CD14-positive monocyte (primary cell): ENCODE measurements at regions not wholly inside any gene's neighbourhood (a gene's known extent, or its start where the extent isn't known, plus 50 kb on each side); places are given as distances from the start of the nearest gene placed in this dataset.
A peak's percentile ranks its signal among the peaks of the same experiment; 100 is the strongest.

Experiments used
- DNase-seq, 3 donors: peaks; one replicate each; pipeline ENCODE4 v3.0.0-alpha.2; 2011 to 2022
- H2AFZ ChIP-seq: 2 replicates; pipeline ENCODE4 v1.6.0; 2012; ENCODE audit warnings: mild to moderate bottlenecking, low read depth, low read length, inconsistent platforms; ENCODE audit not compliant: insufficient read depth, poor library complexity, severe bottlenecking
- H3K27ac ChIP-seq, 2 donors: 1 replicate in 1 of 2; 2 replicates in 1 of 2; pipeline ENCODE4 v1.5.1; 2012 to 2013; ENCODE audit warnings: low read length in 2 of 2, control low read depth in 1 of 2, inconsistent platforms in 1 of 2, low read depth in 1 of 2, mild to moderate bottlenecking in 1 of 2
- H3K27me3 ChIP-seq, 2 donors: one replicate each; pipeline versions ENCODE4 v1.6.0 to v1.6.1; 2011 to 2013; ENCODE audit warnings: low read length in 2 of 2; ENCODE audit not compliant: control insufficient read depth in 2 of 2, insufficient read depth in 2 of 2
- H3K36me3 ChIP-seq, 2 donors: replicated peaks in 1 of 2; 1 replicate in 1 of 2; 2 replicates in 1 of 2; pipeline versions ENCODE4 v1.5.1 to v1.6.1; 2012 to 2013; ENCODE audit warnings: low read length in 2 of 2, control low read depth in 1 of 2, inconsistent platforms in 1 of 2, mild to moderate bottlenecking in 1 of 2; ENCODE audit not compliant: insufficient read depth in 2 of 2, control insufficient read depth in 1 of 2
- H3K4me1 ChIP-seq, 2 donors: 1 replicate in 1 of 2; 2 replicates in 1 of 2; pipeline versions ENCODE4 v1.5.1 to v1.6.1; 2012 to 2013; ENCODE audit warnings: low read length in 2 of 2, control low read depth in 1 of 2, inconsistent platforms in 1 of 2, mild to moderate bottlenecking in 1 of 2, moderate library complexity in 1 of 2; ENCODE audit not compliant: insufficient read depth in 2 of 2, control insufficient read depth in 1 of 2
- H3K4me2 ChIP-seq: replicated peaks from 2 replicates; pipeline ENCODE3; 2012; ENCODE audit warnings: low read length, moderate library complexity, mild to moderate bottlenecking; ENCODE audit not compliant: poor library complexity, severe bottlenecking; ENCODE audit errors: extremely low read depth
- H3K4me3 ChIP-seq, 3 experiments: fragments of 200-600 bp in 1 of 3; sonication (generic) in 1 of 3; replicated peaks in 1 of 3; 1 replicate in 2 of 3; 2 replicates in 1 of 3; pipeline ENCODE4 v1.5.1; 2011 to 2013; ENCODE audit warnings: low read length in 3 of 3, mild to moderate bottlenecking in 3 of 3, control low read depth in 2 of 3, low read depth in 2 of 3, inconsistent platforms in 1 of 3, moderate library complexity in 1 of 3
- H3K79me2 ChIP-seq: 2 replicates; pipeline ENCODE4 v1.6.0; 2012; ENCODE audit warnings: mild to moderate bottlenecking, control low read depth, inconsistent platforms, low read length, moderate library complexity; ENCODE audit not compliant: insufficient read depth
- H3K9ac ChIP-seq: 2 replicates; pipeline ENCODE4 v1.6.0; 2017; ENCODE audit warnings: low read length, mild to moderate bottlenecking; ENCODE audit not compliant: insufficient read depth, poor library complexity, severe bottlenecking
- H3K9me3 ChIP-seq, 2 donors: replicated peaks in 1 of 2; 1 replicate in 1 of 2; 2 replicates in 1 of 2; pipeline versions ENCODE4 v1.5.1 to v1.6.1; 2012 to 2013; ENCODE audit warnings: low read length in 2 of 2, control low read depth in 1 of 2; ENCODE audit not compliant: control insufficient read depth in 1 of 2, insufficient read depth in 1 of 2
- H4K20me1 ChIP-seq: 2 replicates; pipeline ENCODE4 v1.6.0; 2012; ENCODE audit warnings: mild to moderate bottlenecking, low read length, control low read depth, moderate library complexity; ENCODE audit not compliant: insufficient read depth
- H3K27ac Mint-ChIP-seq, 7 donors: one replicate each; pipeline ENCODE4 v1.8.0; 2020; ENCODE audit warnings: mild to moderate bottlenecking in 7 of 7, mixed read lengths in 7 of 7, moderate library complexity in 6 of 7, inconsistent platforms in 2 of 7
- H3K27me3 Mint-ChIP-seq, 3 donors: one replicate each; pipeline ENCODE4 v1.8.0; 2021 to 2022; ENCODE audit warnings: low read depth in 3 of 3, mild to moderate bottlenecking in 3 of 3, mixed read lengths in 3 of 3, moderate library complexity in 3 of 3, inconsistent platforms in 1 of 3
- H3K36me3 Mint-ChIP-seq, 2 donors: one replicate each; pipeline ENCODE4 v1.8.0; 2020; ENCODE audit warnings: mixed read lengths in 2 of 2, inconsistent platforms in 1 of 2, mild to moderate bottlenecking in 1 of 2
- H3K4me1 Mint-ChIP-seq: one replicate; pipeline ENCODE4 v1.8.0; 2020; ENCODE audit warnings: mild to moderate bottlenecking, mixed read lengths
- H3K4me3 Mint-ChIP-seq, 2 donors: one replicate each; pipeline ENCODE4 v1.8.0; 2020; ENCODE audit warnings: mild to moderate bottlenecking in 2 of 2, mixed read lengths in 2 of 2, moderate library complexity in 1 of 2
- H3K9me3 Mint-ChIP-seq, 7 donors: one replicate each; pipeline ENCODE4 v1.8.0; 2020 to 2022; ENCODE audit warnings: mixed read lengths in 7 of 7, mild to moderate bottlenecking in 6 of 7, moderate library complexity in 6 of 7, inconsistent platforms in 2 of 7
- CTCF ChIP-seq: fragments of 200-600 bp; IDR thresholded peaks from one replicate; pipeline ENCODE4 v1.8.0; 2022; ENCODE audit warnings: antibody characterized with exemption, mild to moderate bottlenecking
- WGBS: methylation state at CpG from one replicate; pipeline ENCODE4 v1.1.5; 2013; ENCODE audit warnings: missing lambda C conversion rate; ENCODE audit not compliant: insufficient coverage; 5-methylcytosine and 5-hydroxymethylcytosine counted together
- intact Hi-C, 2 donors: fragments of 100-400 bp; cut with micrococcal nuclease; formaldehyde crosslinking; loops; one replicate each; pipeline versions ENCODE4 v1.15.0 to v1.15.1; 2023

DNA sequence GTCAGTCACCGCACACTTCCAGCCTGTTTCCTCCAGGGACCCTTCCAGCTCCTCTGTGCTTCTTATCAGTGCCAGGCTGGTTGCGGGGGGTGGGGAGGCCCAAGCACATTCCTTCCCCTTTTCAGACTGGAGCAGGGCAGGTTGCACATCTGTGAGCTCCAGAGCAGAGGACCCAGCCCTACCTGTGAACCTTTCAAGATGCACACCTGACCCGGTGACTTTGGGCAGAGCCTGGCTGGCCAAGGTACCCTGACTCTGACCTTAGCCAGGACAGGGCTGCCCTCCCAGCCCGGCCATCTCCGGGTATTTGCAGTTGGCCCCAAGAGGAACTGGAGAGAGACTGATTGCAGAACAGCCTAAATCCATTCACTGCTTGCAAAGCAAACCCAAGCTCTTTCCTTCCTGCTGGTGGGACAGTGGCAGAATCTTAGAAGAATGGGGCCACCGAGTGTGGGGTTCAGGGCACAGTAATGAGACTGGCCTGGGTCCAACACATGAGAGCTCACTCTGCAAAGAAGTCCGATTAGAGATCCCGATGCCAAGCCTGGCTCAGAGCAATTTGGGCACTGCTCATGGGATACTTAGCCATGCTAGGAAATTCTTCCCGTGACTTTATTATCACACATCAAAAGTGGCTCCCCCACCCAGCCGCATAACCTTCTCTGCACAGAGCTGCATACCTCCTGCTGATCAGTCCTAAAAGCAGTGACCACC is 64.7 kb upstream of the CCND1 start:
- 0% methylated on average over 6 of the region's 10 CpGs for WGBS
- H3K9ac ChIP-seq = peak overlapping the region; percentile 4
- no peaks in the 10 kb centered on the region for H4K20me1 ChIP-seq
- DNase-seq = peak in 2 of 3 donors; percentile 2 to 21
- peak overlapping the region; percentile 9 to 55 for H3K4me3 Mint-ChIP-seq
- H3K4me1 ChIP-seq = peaks cover 12 to 13% of the 10 kb centered on the region in 2 donors
- no peaks in the 10 kb centered on the region for H3K36me3 ChIP-seq
- H3K4me1 Mint-ChIP-seq = peaks cover 17% of the 10 kb centered on the region
- no peaks in the 10 kb centered on the region for H3K79me2 ChIP-seq
- peak overlapping the region; percentile 31 for H3K4me2 ChIP-seq
- intact Hi-C loops = no loop called here
- peaks cover 0 to 3% (median 0%) of the 10 kb centered on the region in 7 donors for H3K9me3 Mint-ChIP-seq
- H3K27ac ChIP-seq = no peak overlapping the region
- H3K9me3 ChIP-seq = no peaks in the 10 kb centered on the region
- TF ChIP-seq CTCF = no peak
- H3K27ac Mint-ChIP-seq = peak overlapping the region in 1 of 7 donors; percentile 19
- no peak overlapping the region for H2AFZ ChIP-seq
- H3K36me3 Mint-ChIP-seq = no peaks in the 10 kb centered on the region
- H3K27me3 ChIP-seq = no peaks in the 10 kb centered on the region
- H3K4me3 ChIP-seq = peak overlapping the region in 1 of 3 experiments; percentile 10
- H3K27me3 Mint-ChIP-seq = peaks cover 7 to 9% (median 8%) of the 10 kb centered on the region in 3 donors

GRCh38 chr11:69578167-69578566 is 62.8 kb upstream of the CCND1 start:
- no peak overlapping the region for H2AFZ ChIP-seq
- no peaks in the 10 kb centered on the region for H3K79me2 ChIP-seq
- H3K9me3 ChIP-seq = no peaks in the 10 kb centered on the region
- no peaks in the 10 kb centered on the region for H4K20me1 ChIP-seq
- Mint-ChIP-seq H3K27ac (no peak overlapping the region), H3K36me3 (no peaks in the 10 kb centered on the region), H3K27me3 (peaks cover 7 to 9% (median 8%) of the 10 kb centered on the region in 3 donors), H3K4me3 (no peak overlapping the region), H3K9me3 (peaks cover 0 to 5% (median 0%) of the 10 kb centered on the region in 7 donors), H3K4me1 (peaks cover 21% of the 10 kb centered on the region)
- H3K27me3 ChIP-seq = no peaks in the 10 kb centered on the region
- H3K4me2 ChIP-seq = no peak overlapping the region
- H3K4me1 ChIP-seq = peaks cover 12 to 13% of the 10 kb centered on the region in 2 donors
- H3K9ac ChIP-seq = no peak overlapping the region
- no peaks in the 10 kb centered on the region for H3K36me3 ChIP-seq
- H3K27ac ChIP-seq = no peak overlapping the region
- H3K4me3 ChIP-seq = no peak overlapping the region
- TF ChIP-seq CTCF = no peak
- DNase-seq = no peak
- no CpG with 5 or more reads among the region's 5 CpGs for WGBS
- intact Hi-C loops = no loop called here
